Gastroesophageal sphincter (tissue), 2 donors: ENCODE measurements at regions not wholly inside any gene's neighbourhood (a gene's known extent, or its start where the extent isn't known, plus 50 kb on each side); places are given as distances from the start of the nearest gene placed in this dataset.

ENCODE experiments used
- POLR2A ChIP-seq, 2 donors: fragments of 450-650 bp; IDR thresholded peaks; one replicate each; pipeline ENCODE4 v1.6.1; 2017; ENCODE audit warnings: antibody characterized with exemption in 2 of 2, mild to moderate bottlenecking in 2 of 2, moderate library complexity in 1 of 2
- POLR2AphosphoS5 ChIP-seq: sonication (generic); formaldehyde crosslinking; IDR thresholded peaks from one replicate; pipeline ENCODE4 v1.6.1; 2017; ENCODE audit warnings: antibody characterized with exemption

DNA sequence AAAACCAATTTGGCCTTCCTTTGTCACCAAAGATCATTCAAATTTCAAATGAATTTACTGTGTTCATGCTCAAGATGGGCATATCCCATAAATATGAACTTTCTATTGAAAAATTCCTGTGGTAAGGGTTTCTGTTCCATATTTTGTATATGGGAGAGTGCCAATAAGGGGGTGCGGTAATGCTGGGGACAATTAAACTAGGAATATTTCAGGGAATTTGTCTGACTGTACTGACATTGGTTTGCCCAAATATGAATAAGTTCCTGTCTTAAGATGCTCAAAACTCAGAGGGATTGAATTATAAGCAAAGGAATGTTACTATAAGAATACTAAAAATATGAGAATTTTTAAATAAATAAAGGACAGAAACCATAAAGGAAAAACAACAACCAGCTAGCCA, 553.0 kb upstream of the MARCKS start:
- TF ChIP-seq POLR2A (IDR thresholded peaks at IDR 0.05): no peak
- TF ChIP-seq POLR2AphosphoS5: no peak
